ENCODE measurements at regions not wholly inside any gene's neighbourhood (a gene's known extent, or its start where the extent isn't known, plus 50 kb on each side); places are given as distances from the start of the nearest gene placed in this dataset.

DNA sequence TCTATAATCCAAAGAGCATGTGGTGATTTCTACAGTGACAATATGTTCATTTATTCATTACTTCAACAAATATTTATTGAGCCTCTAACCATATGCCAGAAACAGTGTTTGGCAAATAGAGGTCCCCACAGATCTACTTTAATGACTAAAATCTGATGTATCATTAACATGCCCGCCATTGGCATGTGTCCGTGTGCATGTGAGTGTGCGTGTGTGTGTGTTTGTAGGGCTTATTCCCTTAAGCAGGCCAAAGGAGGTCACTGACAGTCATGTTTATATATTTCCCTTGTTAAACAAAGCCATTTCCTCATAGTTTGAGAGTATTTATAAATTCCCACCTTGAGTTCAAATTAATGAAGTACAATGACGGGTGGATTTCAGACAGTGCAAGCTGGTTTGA is 174.4 kb upstream of the IRX6 start:
- BruUV-seq (replicated peaks) = no TSS peak
- no peak for TF ChIP-seq EZH2 (IDR thresholded peaks at IDR 0.05; ENCODE audit: low read depth)
- TF ChIP-seq, protein P1, sequence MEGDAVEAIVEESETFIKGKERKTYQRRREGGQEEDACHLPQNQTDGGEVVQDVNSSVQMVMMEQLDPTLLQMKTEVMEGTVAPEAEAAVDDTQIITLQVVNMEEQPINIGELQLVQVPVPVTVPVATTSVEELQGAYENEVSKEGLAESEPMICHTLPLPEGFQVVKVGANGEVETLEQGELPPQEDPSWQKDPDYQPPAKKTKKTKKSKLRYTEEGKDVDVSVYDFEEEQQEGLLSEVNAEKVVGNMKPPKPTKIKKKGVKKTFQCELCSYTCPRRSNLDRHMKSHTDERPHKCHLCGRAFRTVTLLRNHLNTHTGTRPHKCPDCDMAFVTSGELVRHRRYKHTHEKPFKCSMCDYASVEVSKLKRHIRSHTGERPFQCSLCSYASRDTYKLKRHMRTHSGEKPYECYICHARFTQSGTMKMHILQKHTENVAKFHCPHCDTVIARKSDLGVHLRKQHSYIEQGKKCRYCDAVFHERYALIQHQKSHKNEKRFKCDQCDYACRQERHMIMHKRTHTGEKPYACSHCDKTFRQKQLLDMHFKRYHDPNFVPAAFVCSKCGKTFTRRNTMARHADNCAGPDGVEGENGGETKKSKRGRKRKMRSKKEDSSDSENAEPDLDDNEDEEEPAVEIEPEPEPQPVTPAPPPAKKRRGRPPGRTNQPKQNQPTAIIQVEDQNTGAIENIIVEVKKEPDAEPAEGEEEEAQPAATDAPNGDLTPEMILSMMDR (conservative IDR thresholded peaks at IDR 0.05) = no peak
- H2AFZ ChIP-seq = no peak overlapping the region
- no peak overlapping the region for H3K4me2 ChIP-seq
- intact Hi-C loops (cut with micrococcal nuclease; ENCODE audit: unreplicated experiment) = no loop called here
- no peak overlapping the region for H3K27ac ChIP-seq
- H3K27me3 ChIP-seq (ENCODE audit: insufficient read depth, low read depth) = no peaks in the 10 kb centered on the region
- no peaks in the 10 kb centered on the region for H3F3A ChIP-seq (ENCODE audit: insufficient read depth, low read depth)
- no peaks in the 10 kb centered on the region for H3K9me3 ChIP-seq (ENCODE audit: insufficient read depth, low read depth)
- no peaks in the 10 kb centered on the region for H3K4me1 ChIP-seq (replicated peaks; ENCODE audit: insufficient read depth)
- no peaks in the 10 kb centered on the region for H3K36me3 ChIP-seq (ENCODE audit: low read depth)
- no peaks in the 10 kb centered on the region for H4K20me1 ChIP-seq (ENCODE audit: insufficient read depth)
- CTCF ChIA-PET = no interaction called here
- H3K4me3 ChIP-seq = no peak overlapping the region
- H3K9me2 ChIP-seq (ENCODE audit: insufficient read depth) = no peaks in the 10 kb centered on the region
- POLR2A ChIA-PET (ENCODE audit: unreplicated experiment) = no interaction called here
- no peaks in the 10 kb centered on the region for H3K79me2 ChIP-seq (ENCODE audit: low read depth)
- DNase-seq = no peak

DNA sequence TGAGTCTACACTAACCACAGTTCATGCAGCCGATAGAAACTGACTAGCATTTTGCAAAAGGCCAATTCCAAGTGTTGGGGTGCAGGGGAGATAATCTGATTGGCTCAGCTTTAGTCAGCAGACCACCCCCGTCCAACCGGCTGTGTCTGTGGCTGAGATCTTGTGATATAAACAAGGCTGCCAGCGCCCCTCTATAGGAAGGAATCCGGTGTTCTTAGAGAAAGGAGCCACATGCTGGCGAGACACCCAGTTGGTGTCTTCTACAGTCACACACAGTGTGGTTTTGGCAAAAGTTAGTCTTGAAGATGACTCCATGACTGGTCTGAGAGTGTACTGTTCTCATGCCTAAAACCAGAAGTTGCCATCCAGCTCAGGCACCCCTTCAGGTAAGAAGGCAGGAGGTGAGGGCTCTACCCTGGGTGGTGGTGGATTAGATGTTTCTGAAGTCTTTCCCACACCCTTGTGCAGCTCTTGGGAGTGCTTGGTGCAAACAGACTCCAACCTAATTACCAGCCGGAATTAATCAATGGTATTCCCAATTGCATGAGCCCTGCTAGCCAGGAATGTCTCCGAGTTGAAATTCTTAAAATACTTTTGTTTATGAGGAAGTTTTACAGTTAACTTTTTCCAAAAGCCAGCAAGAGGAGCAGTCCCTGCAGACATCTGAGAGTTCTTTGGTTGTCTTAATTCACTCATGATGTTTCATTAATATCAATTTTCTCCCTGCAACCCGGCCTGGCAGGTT is 172.3 kb upstream of the IRX6 start:
- TF ChIP-seq, protein P1 (conservative IDR thresholded peaks at IDR 0.05) = no peak
- TF ChIP-seq EZH2 (IDR thresholded peaks at IDR 0.05; ENCODE audit: low read depth) = no peak
- Histone ChIP-seq H3K79me2 (ENCODE audit: low read depth) (no peaks in the 10 kb centered on the region), H3F3A (ENCODE audit: insufficient read depth, low read depth) (no peaks in the 10 kb centered on the region), H3K4me3 (no peak overlapping the region), H2AFZ (no peak overlapping the region), H3K4me1 (replicated peaks; ENCODE audit: insufficient read depth) (no peaks in the 10 kb centered on the region), H3K9me3 (ENCODE audit: insufficient read depth, low read depth) (no peaks in the 10 kb centered on the region), H3K36me3 (ENCODE audit: low read depth) (no peaks in the 10 kb centered on the region), H3K4me2 (no peak overlapping the region), H3K27me3 (ENCODE audit: insufficient read depth, low read depth) (no peaks in the 10 kb centered on the region), H4K20me1 (ENCODE audit: insufficient read depth) (no peaks in the 10 kb centered on the region), H3K27ac (no peak overlapping the region), H3K9me2 (ENCODE audit: insufficient read depth) (no peaks in the 10 kb centered on the region)
- BruUV-seq (replicated peaks) = no TSS peak
- POLR2A ChIA-PET (ENCODE audit: unreplicated experiment) = no interaction called here
- DNase-seq = no peak
- CTCF ChIA-PET = no interaction called here
- intact Hi-C loops (cut with micrococcal nuclease; ENCODE audit: unreplicated experiment) = no loop called here

DNA sequence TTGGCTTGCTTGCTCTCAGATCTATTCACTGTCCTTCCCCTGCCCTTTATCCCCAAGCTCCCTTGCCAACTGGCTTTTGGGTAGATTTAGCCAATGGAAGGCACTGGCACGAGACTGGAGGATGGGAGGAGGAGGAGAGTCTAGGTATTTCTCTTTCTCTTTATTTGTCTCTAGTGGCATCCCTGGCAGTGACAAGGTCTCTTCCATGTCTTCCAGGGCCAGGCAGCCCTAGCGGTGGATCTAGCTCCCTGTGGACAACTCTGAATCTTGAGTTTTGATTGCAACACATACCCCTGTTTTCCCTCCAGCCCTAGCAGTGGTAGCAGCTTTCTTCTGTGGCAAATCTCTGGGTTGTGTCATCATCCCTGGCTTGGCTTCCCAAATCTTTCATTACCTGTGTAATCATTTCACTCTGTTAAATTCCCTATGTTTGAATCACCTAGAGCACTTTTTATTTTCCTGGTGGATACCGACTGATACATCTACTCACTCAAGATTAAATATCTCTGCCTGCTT is 171.1 kb upstream of the IRX6 start:
- Histone ChIP-seq H4K20me1 (ENCODE audit: insufficient read depth) (no peaks in the 10 kb centered on the region), H3K27me3 (ENCODE audit: insufficient read depth, low read depth) (no peaks in the 10 kb centered on the region), H3K79me2 (ENCODE audit: low read depth) (no peaks in the 10 kb centered on the region), H3K27ac (no peak overlapping the region), H3K4me3 (no peak overlapping the region), H3K4me1 (replicated peaks; ENCODE audit: insufficient read depth) (no peaks in the 10 kb centered on the region), H3K36me3 (ENCODE audit: low read depth) (no peaks in the 10 kb centered on the region), H3K9me3 (ENCODE audit: insufficient read depth, low read depth) (no peaks in the 10 kb centered on the region), H3K4me2 (no peak overlapping the region), H3K9me2 (ENCODE audit: insufficient read depth) (no peaks in the 10 kb centered on the region), H3F3A (ENCODE audit: insufficient read depth, low read depth) (no peaks in the 10 kb centered on the region), H2AFZ (no peak overlapping the region)
- ChIA-PET POLR2A (ENCODE audit: unreplicated experiment) (no interaction called here), CTCF (no interaction called here)
- TF ChIP-seq EZH2 (IDR thresholded peaks at IDR 0.05; ENCODE audit: low read depth) = no peak
- TF ChIP-seq, protein P1 (conservative IDR thresholded peaks at IDR 0.05) = no peak
- no peak for DNase-seq
- no TSS peak for BruUV-seq (replicated peaks)
- intact Hi-C loops (cut with micrococcal nuclease; ENCODE audit: unreplicated experiment) = no loop called here
